Gastrocnemius medialis (tissue), 4 donors: ENCODE measurements at regions not wholly inside any gene's neighbourhood (a gene's known extent, or its start where the extent isn't known, plus 50 kb on each side); places are given as distances from the start of the nearest gene placed in this dataset.
"Not testable (repeated sequence)": the region's sequence is repeated elsewhere in the genome, so short reads cannot be mapped to it uniquely, and the experiment has no call there.

Source experiments
- ATAC-seq, 2 donors: fragments of 150-250 bp; one replicate each; pipeline ENCODE4 v1.9.1; 2016
- DNase-seq, 2 donors: peaks; one replicate each; pipeline ENCODE4 v3.0.0-alpha.2; 2019
- H3K27ac ChIP-seq, 4 donors: fragments of 200-600 bp; sonication (generic); 1 replicate in 1 of 4; 2 replicates in 3 of 4; pipeline ENCODE4 v1.5.1; 2016 to 2018; ENCODE audit warnings: mild to moderate bottlenecking in 2 of 4, moderate library complexity in 1 of 4
- H3K27me3 ChIP-seq, 3 donors: fragments of 200-600 bp; sonication (generic) in 2 of 3; 1 replicate in 1 of 3; 2 replicates in 2 of 3; pipeline versions ENCODE4 v1.5.1 to v1.6.0; 2016 to 2019; ENCODE audit warnings: mild to moderate bottlenecking in 1 of 3, moderate library complexity in 1 of 3
- H3K36me3 ChIP-seq, 2 donors: fragments of 200-600 bp; sonication (generic) in 1 of 2; one replicate each; pipeline ENCODE4 v1.5.1; 2017 to 2018
- H3K4me1 ChIP-seq, 2 donors: fragments of 200-600 bp; sonication (generic) in 1 of 2; one replicate each; pipeline ENCODE4 v1.5.1; 2016 to 2017; ENCODE audit warnings: mild to moderate bottlenecking in 2 of 2
- H3K4me3 ChIP-seq, 4 donors: fragments of 200-600 bp; sonication (generic) in 3 of 4; 1 replicate in 1 of 4; 2 replicates in 3 of 4; pipeline ENCODE4 v1.5.1; 2016 to 2019; ENCODE audit warnings: mild to moderate bottlenecking in 2 of 4
- H3K9me3 ChIP-seq, 3 donors: fragments of 200-600 bp; sonication (generic) in 2 of 3; 1 replicate in 1 of 3; 2 replicates in 2 of 3; pipeline ENCODE4 v1.5.1; 2016 to 2019
- CTCF ChIP-seq, 5 experiments: fragments of 450-650 bp in 3 of 5; fragments of 200-600 bp in 2 of 5; sonication (generic) in 2 of 5; IDR thresholded peaks in 4 of 5; conservative IDR thresholded peaks in 1 of 5; 1 replicate in 4 of 5; 2 replicates in 1 of 5; pipeline ENCODE4 v1.5.1; 2016 to 2019; ENCODE audit warnings: antibody characterized with exemption in 5 of 5, mild to moderate bottlenecking in 3 of 5, moderate library complexity in 3 of 5
- POLR2A ChIP-seq, 2 donors: fragments of 450-650 bp; IDR thresholded peaks; one replicate each; pipeline ENCODE4 v1.6.1; 2017; ENCODE audit warnings: antibody characterized with exemption in 2 of 2, mild to moderate bottlenecking in 2 of 2, moderate library complexity in 2 of 2
- in situ Hi-C, 4 donors: fragments of 200-750 bp; cut with MboI; loops; one replicate each; pipeline versions ENCODE4 v1.15.0 to v1.8.0; 2017; ENCODE audit warnings: low sequenced_read_pairs in 4 of 4
- intact Hi-C: fragments of 100-400 bp; cut with DNase I; formaldehyde crosslinking; loops from one replicate; pipeline ENCODE4 v1.15.1; 2023; ENCODE audit warnings: low total_unique reads

- H3K36me3 ChIP-seq = no peaks in the 10 kb centered on the region
- H3K9me3 ChIP-seq = no peaks in the 10 kb centered on the region
- no peak overlapping the region for H3K27ac ChIP-seq
- in situ Hi-C loops (no loop called here), intact Hi-C loops (no loop called here)
- TF ChIP-seq POLR2A (IDR thresholded peaks at IDR 0.05) (no peak), CTCF (IDR thresholded peaks at IDR 0.05 in 4 of 5, conservative IDR thresholded peaks at IDR 0.05 in 1 of 5) (no peak)
- H3K4me3 ChIP-seq = no peak overlapping the region
- H3K27me3 ChIP-seq = no peaks in the 10 kb centered on the region
- ATAC-seq (no peak), DNase-seq (no peak)
- H3K4me1 ChIP-seq = peaks cover 0 to 11% of the 10 kb centered on the region in 2 donors
These were observed 53.6 kb upstream of the GATA2 start for GRCh38 chr3:128546646-128547045.

DNA sequence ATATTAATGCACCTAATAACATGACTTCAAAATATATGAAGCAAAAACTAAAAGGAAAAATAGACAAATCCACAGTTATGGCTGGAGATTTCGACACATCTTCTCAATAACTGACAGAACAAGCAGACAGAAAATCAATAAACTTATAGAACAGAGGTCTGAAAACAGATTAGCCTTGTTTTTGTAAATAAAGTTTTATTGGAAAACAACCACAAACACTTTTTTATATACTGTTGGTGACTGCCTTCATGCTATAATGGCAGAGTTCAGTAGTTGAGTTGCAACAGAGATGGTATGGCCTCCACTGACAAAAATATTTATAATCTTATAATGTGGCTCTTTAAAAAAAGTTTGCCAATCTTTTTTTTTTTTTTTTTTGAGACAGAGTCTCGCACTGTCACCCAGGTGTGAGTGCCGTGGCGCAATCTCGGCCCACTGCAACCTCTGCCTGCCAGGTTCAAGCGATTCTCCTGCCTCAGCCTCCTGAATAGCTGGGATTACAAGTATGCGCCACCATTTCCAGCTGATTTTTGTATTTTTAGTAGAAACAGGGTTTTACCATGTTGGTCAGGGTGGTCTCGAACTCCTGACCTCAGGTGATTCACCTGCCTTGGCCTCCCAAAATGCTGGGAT, 52.2 kb upstream of the GATA2 start:
- TF ChIP-seq POLR2A (IDR thresholded peaks at IDR 0.05) (no peak), CTCF (IDR thresholded peaks at IDR 0.05 in 4 of 5, conservative IDR thresholded peaks at IDR 0.05 in 1 of 5) (no peak)
- DNase-seq (no peak), ATAC-seq (no peak)
- H3K4me1 ChIP-seq = peaks cover 0 to 11% of the 10 kb centered on the region in 2 donors
- no peak overlapping the region for H3K27ac ChIP-seq
- intact Hi-C loops (no loop called here), in situ Hi-C loops (no loop called here)
- H3K4me3 ChIP-seq = no peak overlapping the region
- H3K9me3 ChIP-seq = no peaks in the 10 kb centered on the region
- H3K36me3 ChIP-seq = no peaks in the 10 kb centered on the region
- no peaks in the 10 kb centered on the region for H3K27me3 ChIP-seq

- in situ Hi-C loops = no loop called here
These were observed 51.2 kb upstream of the GATA2 start for GRCh38 chr3:128544190-128544589.

DNA sequence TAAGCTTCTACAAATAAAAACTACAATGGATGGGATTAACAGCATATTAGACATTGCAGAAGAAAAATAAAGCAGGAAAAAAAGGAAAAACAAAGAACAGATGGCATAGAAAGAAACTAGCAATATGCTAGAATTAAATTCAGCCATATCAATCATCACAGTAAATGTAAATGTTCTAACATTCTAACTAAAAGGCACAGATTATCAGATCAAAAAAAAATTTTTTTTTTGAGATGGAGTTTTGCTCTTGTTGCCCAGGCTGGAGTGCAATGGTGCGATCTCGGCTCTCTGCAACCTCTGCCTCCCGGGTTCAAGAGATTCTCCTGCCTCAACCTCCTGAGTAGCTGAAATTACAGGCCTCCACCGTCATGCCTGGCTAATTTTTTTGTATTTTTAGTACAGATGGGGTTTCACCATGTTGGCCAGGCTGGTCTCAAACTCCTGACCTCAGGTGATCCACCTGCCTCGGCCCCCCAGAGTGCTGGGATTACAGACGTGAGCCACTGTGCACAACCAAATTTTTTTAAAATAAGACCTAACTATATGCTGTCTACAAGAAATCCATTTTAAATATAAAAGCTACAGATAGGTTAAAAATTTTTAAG, 50.7 kb upstream of the GATA2 start:
- intact Hi-C loops, H3K4me3 ChIP-seq, H3K27me3 ChIP-seq, H3K27ac ChIP-seq, H3K9me3 ChIP-seq, H3K4me1 ChIP-seq, in situ Hi-C loops, ATAC-seq, DNase-seq, H3K36me3 ChIP-seq: not testable (repeated sequence)

More at GRCh38 chr3:128544190-128544589, 51.2 kb upstream of the GATA2 start:
- Histone ChIP-seq H3K27me3 (no peaks in the 10 kb centered on the region), H3K9me3 (no peaks in the 10 kb centered on the region), H3K36me3 (no peaks in the 10 kb centered on the region), H3K4me1 (peaks cover 0 to 11% of the 10 kb centered on the region in 2 donors), H3K27ac (no peak overlapping the region), H3K4me3 (no peak overlapping the region)
- DNase-seq = no peak
- no peak for ATAC-seq
- no peak for TF ChIP-seq POLR2A (IDR thresholded peaks at IDR 0.05)
- TF ChIP-seq CTCF (IDR thresholded peaks at IDR 0.05 in 4 of 5, conservative IDR thresholded peaks at IDR 0.05 in 1 of 5) = no peak
- intact Hi-C loops = no loop called here
